H9 (cell line): ENCODE measurements at regions not wholly inside any gene's neighbourhood (a gene's known extent, or its start where the extent isn't known, plus 50 kb on each side); places are given as distances from the start of the nearest gene placed in this dataset.

ENCODE experiments used
- DNase-seq: peaks from one replicate; pipeline ENCODE4 v3.0.0-alpha.2; 2017
- H2AFZ ChIP-seq: one replicate; pipeline ENCODE4 v1.6.1; 2013; ENCODE audit warnings: mild to moderate bottlenecking, low read length, control low read depth, moderate library complexity
- H2AK5ac ChIP-seq: 2 replicates; pipeline ENCODE4 v1.6.1; 2013; ENCODE audit warnings: low read length, control low read depth, mixed read lengths; ENCODE audit not compliant: insufficient read length
- H2BK120ac ChIP-seq: one replicate; pipeline ENCODE4 v1.6.1; 2013; ENCODE audit warnings: low read depth, mild to moderate bottlenecking, low read length, control low read depth, inconsistent platforms; ENCODE audit not compliant: poor library complexity, severe bottlenecking
- H2BK12ac ChIP-seq: 2 replicates; pipeline ENCODE4 v1.6.1; 2013; ENCODE audit warnings: low read length, control low read depth, mixed read lengths, low read depth; ENCODE audit not compliant: insufficient read length
- H2BK15ac ChIP-seq: 2 replicates; pipeline ENCODE4 v1.6.1; 2013; ENCODE audit warnings: low read depth, low read length, control low read depth
- H2BK20ac ChIP-seq: one replicate; pipeline ENCODE4 v1.6.1; 2013; ENCODE audit warnings: low read depth, mild to moderate bottlenecking, low read length, control low read depth, inconsistent platforms; ENCODE audit not compliant: poor library complexity, severe bottlenecking
- H2BK5ac ChIP-seq: 2 replicates; pipeline ENCODE4 v1.6.1; 2013; ENCODE audit warnings: low read length, control low read depth, mixed read lengths; ENCODE audit not compliant: insufficient read length
- H3K14ac ChIP-seq: 2 replicates; pipeline ENCODE4 v1.6.1; 2013; ENCODE audit warnings: low read length, control low read depth; ENCODE audit not compliant: insufficient read depth
- H3K18ac ChIP-seq: 2 replicates; pipeline ENCODE4 v1.6.1; 2013; ENCODE audit warnings: low read depth, mild to moderate bottlenecking, mixed read lengths, low read length, control low read depth; ENCODE audit not compliant: insufficient read length
- H3K23ac ChIP-seq: 2 replicates; pipeline ENCODE4 v1.6.1; 2013; ENCODE audit warnings: low read length, control low read depth, mixed read lengths, low read depth; ENCODE audit not compliant: insufficient read length
- H3K23me2 ChIP-seq: 2 replicates; pipeline ENCODE4 v1.6.1; 2013; ENCODE audit warnings: low read depth, mild to moderate bottlenecking, mixed read lengths, low read length, control low read depth; ENCODE audit not compliant: insufficient read length, poor library complexity, severe bottlenecking
- H3K27ac ChIP-seq: 2 replicates; pipeline ENCODE4 v1.5.1; 2013; ENCODE audit warnings: low read length, control low read depth, mixed read lengths, low read depth; ENCODE audit not compliant: insufficient read length
- H3K27me3 ChIP-seq: 2 replicates; pipeline ENCODE4 v1.6.1; 2013; ENCODE audit warnings: low read length, control low read depth, inconsistent platforms; ENCODE audit not compliant: insufficient read depth
- H3K4ac ChIP-seq: 2 replicates; pipeline ENCODE4 v1.6.1; 2013; ENCODE audit warnings: low read depth, mild to moderate bottlenecking, control low read depth, inconsistent platforms, low read length, moderate library complexity
- H3K4me1 ChIP-seq: 2 replicates; pipeline ENCODE4 v1.6.1; 2013; ENCODE audit warnings: low read length, control low read depth, inconsistent platforms; ENCODE audit not compliant: insufficient read depth
- H3K4me2 ChIP-seq: 2 replicates; pipeline ENCODE4 v1.6.1; 2013; ENCODE audit warnings: low read length, control low read depth, mixed read lengths; ENCODE audit not compliant: insufficient read length, insufficient read depth
- H3K56ac ChIP-seq: 2 replicates; pipeline ENCODE4 v1.6.1; 2013; ENCODE audit warnings: low read depth, mild to moderate bottlenecking, mixed read lengths, low read length, control low read depth; ENCODE audit not compliant: insufficient read length
- H3K79me1 ChIP-seq: 2 replicates; pipeline ENCODE4 v1.6.1; 2013; ENCODE audit warnings: low read depth, mild to moderate bottlenecking, moderate library complexity, low read length, control low read depth, inconsistent platforms; ENCODE audit not compliant: insufficient read depth, poor library complexity, severe bottlenecking
- H3K79me2 ChIP-seq: 2 replicates; pipeline ENCODE4 v1.6.1; 2013; ENCODE audit warnings: low read length, control low read depth, inconsistent platforms; ENCODE audit not compliant: insufficient read depth
- H3K9ac ChIP-seq: 2 replicates; pipeline ENCODE4 v1.6.1; 2013; ENCODE audit warnings: low read length, control low read depth, mixed read lengths; ENCODE audit not compliant: insufficient read length; ENCODE audit errors: extremely low read depth
- H3K9me3 ChIP-seq: one replicate; pipeline ENCODE4 v1.6.1; 2013; ENCODE audit warnings: low read depth, low read length, inconsistent platforms; ENCODE audit not compliant: control insufficient read depth
- H3T11ph ChIP-seq: one replicate; pipeline ENCODE4 v1.6.1; 2013; ENCODE audit warnings: mild to moderate bottlenecking, low read length, control low read depth, inconsistent platforms
- H4K20me1 ChIP-seq: one replicate; pipeline ENCODE4 v1.6.1; 2013; ENCODE audit not compliant: control insufficient read depth, insufficient read length, insufficient read depth
- H4K5ac ChIP-seq: 2 replicates; pipeline ENCODE4 v1.6.1; 2013; ENCODE audit warnings: low read depth, mild to moderate bottlenecking, mixed read lengths, low read length, control low read depth; ENCODE audit not compliant: insufficient read length
- H4K8ac ChIP-seq: replicated peaks from 2 replicates; pipeline ENCODE4 v1.6.1; 2013; ENCODE audit warnings: low read length, control low read depth, mixed read lengths, low read depth; ENCODE audit not compliant: insufficient read length
- H4K91ac ChIP-seq: 2 replicates; pipeline ENCODE4 v1.6.1; 2013; ENCODE audit warnings: low read depth, mild to moderate bottlenecking, moderate library complexity, mixed read lengths, low read length, control low read depth; ENCODE audit not compliant: insufficient read length
- H3K27ac Mint-ChIP-seq, 3 experiments: 2 replicates in 2 of 3; 3 replicates in 1 of 3; pipeline ENCODE4 v1.8.0; 2020 to 2021; ENCODE audit warnings: mixed read lengths in 3 of 3, mild to moderate bottlenecking in 1 of 3, moderate library complexity in 1 of 3
- H3K27me3 Mint-ChIP-seq: 2 replicates; pipeline ENCODE4 v1.8.0; 2021; ENCODE audit warnings: low read depth, mild to moderate bottlenecking, moderate library complexity, mixed read lengths
- H3K36me3 Mint-ChIP-seq, 3 experiments: 2 replicates in 2 of 3; 3 replicates in 1 of 3; pipeline ENCODE4 v1.8.0; 2020 to 2021; ENCODE audit warnings: low read depth in 3 of 3, mixed read lengths in 3 of 3; ENCODE audit not compliant: insufficient read depth in 1 of 3
- H3K4me1 Mint-ChIP-seq, 2 experiments: 2 replicates each; pipeline ENCODE4 v1.8.0; 2020; ENCODE audit warnings: mixed read lengths in 2 of 2
- H3K4me3 Mint-ChIP-seq, 2 experiments: 2 replicates in 1 of 2; 3 replicates in 1 of 2; pipeline ENCODE4 v1.8.0; 2020 to 2021; ENCODE audit warnings: mild to moderate bottlenecking in 2 of 2, mixed read lengths in 2 of 2, moderate library complexity in 1 of 2
- H3K9me3 Mint-ChIP-seq, 2 experiments: 2 replicates in 1 of 2; 3 replicates in 1 of 2; pipeline ENCODE4 v1.8.0; 2020; ENCODE audit warnings: mild to moderate bottlenecking in 2 of 2, mixed read lengths in 2 of 2, moderate library complexity in 1 of 2
- WGBS: extraction: QIAGEN DNeasy Blood & Tissue Kit; methylation state at CpG from one replicate; pipeline ENCODE4 v1.1.7; 2013; ENCODE audit warnings: missing lambda C conversion rate, low lambda C conversion rate, mixed read lengths; ENCODE audit not compliant: insufficient read length; ENCODE audit errors: extremely low coverage; 5-methylcytosine and 5-hydroxymethylcytosine counted together
- TF ChIP-seq, protein P1 (sequence below): fragments of 200-600 bp; sonication (generic); conservative IDR thresholded peaks from 3 replicates; pipeline ENCODE4 v1.8.0; 2021; ENCODE audit warnings: antibody characterized with exemption, mild to moderate bottlenecking

DNA sequence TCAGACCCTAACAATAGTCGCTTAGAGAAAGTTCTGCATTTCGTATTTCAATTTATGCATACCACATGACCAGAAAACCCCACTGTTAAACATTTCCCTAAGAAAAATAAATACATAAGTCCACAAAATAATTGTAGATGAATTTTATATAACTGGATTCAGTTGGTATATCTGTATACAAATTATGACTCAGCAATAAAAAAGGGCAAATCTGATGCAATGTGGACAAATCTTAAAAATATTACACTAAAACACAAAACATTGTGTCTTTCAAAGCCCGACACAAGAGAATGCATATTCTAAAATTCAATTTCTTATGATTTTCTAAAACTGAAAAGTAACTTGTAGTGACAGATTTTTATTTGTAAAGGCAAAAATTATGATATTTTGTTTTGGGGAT lies 1005.0 kb downstream of the EFNB2 start:
- Histone ChIP-seq H3K79me2 (no peaks in the 10 kb centered on the region), H3K4me1 (no peaks in the 10 kb centered on the region), H3K9ac (no peak overlapping the region), H3K79me1 (no peaks in the 10 kb centered on the region), H2BK20ac (no peak overlapping the region), H2BK5ac (no peak overlapping the region), H2AK5ac (no peak overlapping the region), H3K14ac (no peak overlapping the region), H3K27me3 (no peaks in the 10 kb centered on the region), H3K18ac (no peak overlapping the region), H3K9me3 (no peaks in the 10 kb centered on the region), H3T11ph (no peak overlapping the region), H4K91ac (no peak overlapping the region), H4K5ac (no peak overlapping the region), H3K4me2 (no peak overlapping the region), H3K27ac (no peak overlapping the region), H3K23me2 (no peaks in the 10 kb centered on the region), H3K4ac (no peak overlapping the region), H4K20me1 (no peaks in the 10 kb centered on the region), H2BK15ac (no peak overlapping the region), H3K23ac (no peak overlapping the region), H2BK12ac (no peak overlapping the region), H4K8ac (no peak overlapping the region), H2AFZ (no peak overlapping the region), H3K56ac (no peak overlapping the region), H2BK120ac (no peak overlapping the region)
- no peak for DNase-seq
- TF ChIP-seq, protein P1, sequence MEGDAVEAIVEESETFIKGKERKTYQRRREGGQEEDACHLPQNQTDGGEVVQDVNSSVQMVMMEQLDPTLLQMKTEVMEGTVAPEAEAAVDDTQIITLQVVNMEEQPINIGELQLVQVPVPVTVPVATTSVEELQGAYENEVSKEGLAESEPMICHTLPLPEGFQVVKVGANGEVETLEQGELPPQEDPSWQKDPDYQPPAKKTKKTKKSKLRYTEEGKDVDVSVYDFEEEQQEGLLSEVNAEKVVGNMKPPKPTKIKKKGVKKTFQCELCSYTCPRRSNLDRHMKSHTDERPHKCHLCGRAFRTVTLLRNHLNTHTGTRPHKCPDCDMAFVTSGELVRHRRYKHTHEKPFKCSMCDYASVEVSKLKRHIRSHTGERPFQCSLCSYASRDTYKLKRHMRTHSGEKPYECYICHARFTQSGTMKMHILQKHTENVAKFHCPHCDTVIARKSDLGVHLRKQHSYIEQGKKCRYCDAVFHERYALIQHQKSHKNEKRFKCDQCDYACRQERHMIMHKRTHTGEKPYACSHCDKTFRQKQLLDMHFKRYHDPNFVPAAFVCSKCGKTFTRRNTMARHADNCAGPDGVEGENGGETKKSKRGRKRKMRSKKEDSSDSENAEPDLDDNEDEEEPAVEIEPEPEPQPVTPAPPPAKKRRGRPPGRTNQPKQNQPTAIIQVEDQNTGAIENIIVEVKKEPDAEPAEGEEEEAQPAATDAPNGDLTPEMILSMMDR, result no peak
- no peak overlapping the region for H3K4me3 Mint-ChIP-seq
- no CpG with 5 or more reads among the region's 3 CpGs for WGBS
- H3K9me3 Mint-ChIP-seq, result peaks cover 0 to 4% of the 10 kb centered on the region in 2 experiments; a peak in 2 of 5 replicates
- H3K4me1 Mint-ChIP-seq, result peaks cover 0 to 4% of the 10 kb centered on the region in 2 experiments; a peak in 1 of 4 replicates
- no peak overlapping the region for H3K27ac Mint-ChIP-seq
- H3K36me3 Mint-ChIP-seq, result peaks cover 0 to 5% (median 0%) of the 10 kb centered on the region in 3 experiments; a peak in 2 of 7 replicates
- H3K27me3 Mint-ChIP-seq, result peaks cover 2% of the 10 kb centered on the region; the same call in 1 of the 2 replicates
